ENCODE measurements at regions not wholly inside any gene's neighbourhood (a gene's known extent, or its start where the extent isn't known, plus 50 kb on each side); places are given as distances from the start of the nearest gene placed in this dataset.

GRCh38 chr6:84623956-84624680 is 140.3 kb downstream of the TBX18 start:
- TF ChIP-seq CTCF (optimal IDR thresholded peaks at IDR 0.05 in 1 of 3, IDR thresholded peaks at IDR 0.05 in 1 of 3, conservative IDR thresholded peaks at IDR 0.05 in 1 of 3; ENCODE audit: extremely low read depth in 1 of 3, insufficient read depth in 2 of 3, low read length in 3 of 3) (no peak), EZH2 (IDR thresholded peaks at IDR 0.05; ENCODE audit: low read length) (no peak)

Data from keratinocyte (primary cell).